OCI-LY7 (cell line): ENCODE measurements at regions not wholly inside any gene's neighbourhood (a gene's known extent, or its start where the extent isn't known, plus 50 kb on each side); places are given as distances from the start of the nearest gene placed in this dataset.

Experiments used
- CTCF ChIP-seq: fragments of 200-600 bp; sonication (generic); conservative IDR thresholded peaks from 2 replicates; pipeline ENCODE4 v1.5.1; 2014; ENCODE audit warnings: mild to moderate bottlenecking, antibody characterized with exemption, low read length, moderate library complexity, mixed read lengths
- EZH2phosphoT487 ChIP-seq: fragments of 200-600 bp; sonication (generic); IDR thresholded peaks from 2 replicates; pipeline ENCODE4 v1.6.1; 2018; ENCODE audit warnings: low read depth, borderline replicate concordance, mild to moderate bottlenecking, mixed run types, antibody characterized with exemption, low read length, moderate library complexity, mixed read lengths

- TF ChIP-seq CTCF: no peak
- no peak for TF ChIP-seq EZH2phosphoT487
Observed at GRCh38 chr2:48032765-48033164, 126.5 kb upstream of the FBXO11 start.
